ENCODE measurements at regions not wholly inside any gene's neighbourhood (a gene's known extent, or its start where the extent isn't known, plus 50 kb on each side); places are given as distances from the start of the nearest gene placed in this dataset.

- no peak for TF ChIP-seq BCLAF1 (IDR thresholded peaks at IDR 0.05)
- no peak for TF ChIP-seq YY1 (IDR thresholded peaks at IDR 0.05; ENCODE audit: low read depth, low read length)
Observed at GRCh38 chr2:600542-601386, 76.4 kb downstream of the TMEM18 start.

All from GM12878 (cell line).